Duodenal mucosa (tissue), 2 donors: ENCODE measurements at regions not wholly inside any gene's neighbourhood (a gene's known extent, or its start where the extent isn't known, plus 50 kb on each side); places are given as distances from the start of the nearest gene placed in this dataset.

ENCODE experiments used
- H3K27ac ChIP-seq: one replicate; pipeline ENCODE4 v1.7.0; 2013; ENCODE audit warnings: low read depth, low read length
- H3K27me3 ChIP-seq, 2 donors: one replicate each; pipeline ENCODE4 v1.7.0; 2013; ENCODE audit warnings: low read length in 2 of 2, control low read depth in 1 of 2; ENCODE audit not compliant: insufficient read depth in 2 of 2, control insufficient read depth in 1 of 2
- H3K36me3 ChIP-seq, 2 donors: one replicate each; pipeline ENCODE4 v1.7.0; 2013; ENCODE audit warnings: low read length in 2 of 2, control low read depth in 1 of 2; ENCODE audit not compliant: insufficient read depth in 2 of 2, control insufficient read depth in 1 of 2
- H3K4me1 ChIP-seq, 2 donors: one replicate each; pipeline ENCODE4 v1.7.0; 2013; ENCODE audit warnings: low read length in 2 of 2, control low read depth in 1 of 2; ENCODE audit not compliant: insufficient read depth in 2 of 2, control insufficient read depth in 1 of 2
- H3K4me3 ChIP-seq, 2 donors: one replicate each; pipeline ENCODE4 v1.7.0; 2013; ENCODE audit warnings: low read length in 2 of 2, low read depth in 1 of 2
- H3K9ac ChIP-seq, 2 donors: one replicate each; pipeline ENCODE4 v1.7.0; 2013; ENCODE audit warnings: low read length in 2 of 2, low read depth in 1 of 2
- H3K9me3 ChIP-seq, 2 donors: one replicate each; pipeline ENCODE4 v1.7.0; 2013; ENCODE audit warnings: low read length in 2 of 2, control low read depth in 1 of 2; ENCODE audit not compliant: control insufficient read depth in 1 of 2

DNA sequence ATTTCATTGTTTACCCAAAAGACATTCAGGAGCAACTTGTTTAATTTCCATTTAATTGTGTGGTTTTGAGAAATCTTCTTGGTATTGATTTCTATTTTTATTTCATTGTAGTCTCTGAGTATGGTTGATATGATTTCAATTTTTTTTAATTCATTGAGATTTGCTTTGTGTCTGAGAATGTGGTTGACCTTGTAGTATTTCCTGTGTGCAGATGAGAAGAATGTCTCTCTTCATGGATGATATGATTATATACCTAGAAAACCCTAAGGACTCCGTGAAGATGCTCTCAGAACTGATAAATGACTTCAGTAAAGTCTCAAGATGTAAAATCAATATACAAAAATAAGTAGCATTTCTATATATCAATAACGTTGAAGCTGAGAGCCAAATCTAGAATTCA is 202.4 kb upstream of the CDH9 start:
- Histone ChIP-seq H3K27ac (no peak overlapping the region), H3K9ac (no peak overlapping the region), H3K9me3 (peaks cover 4 to 9% of the 10 kb centered on the region in 2 donors), H3K36me3 (no peaks in the 10 kb centered on the region), H3K4me1 (no peaks in the 10 kb centered on the region), H3K27me3 (no peaks in the 10 kb centered on the region), H3K4me3 (no peak overlapping the region)

GRCh38 chr5:27234916-27235315 is 196.5 kb upstream of the CDH9 start:
- Histone ChIP-seq H3K9me3 (peaks cover 0 to 10% of the 10 kb centered on the region in 2 donors), H3K4me3 (no peak overlapping the region), H3K9ac (no peak overlapping the region), H3K4me1 (no peaks in the 10 kb centered on the region), H3K27me3 (no peaks in the 10 kb centered on the region), H3K36me3 (no peaks in the 10 kb centered on the region), H3K27ac (no peak overlapping the region)

GRCh38 chr5:27221410-27221809 is 183.0 kb upstream of the CDH9 start:
- Histone ChIP-seq H3K9me3 (peaks cover 7 to 25% of the 10 kb centered on the region in 2 donors), H3K4me3 (no peak overlapping the region), H3K27ac (no peak overlapping the region)

GRCh38 chr5:27220752-27221151 is 182.4 kb upstream of the CDH9 start:
- Histone ChIP-seq H3K36me3 (no peaks in the 10 kb centered on the region), H3K27me3 (no peaks in the 10 kb centered on the region), H3K4me3 (no peak overlapping the region), H3K4me1 (no peaks in the 10 kb centered on the region), H3K27ac (no peak overlapping the region), H3K9me3 (peaks cover 7 to 25% of the 10 kb centered on the region in 2 donors), H3K9ac (no peak overlapping the region)

More at GRCh38 chr5:27221410-27221809, 183.0 kb upstream of the CDH9 start:
- no peaks in the 10 kb centered on the region for H3K36me3 ChIP-seq
- no peaks in the 10 kb centered on the region for H3K4me1 ChIP-seq
- no peak overlapping the region for H3K9ac ChIP-seq
- H3K27me3 ChIP-seq: no peaks in the 10 kb centered on the region

DNA sequence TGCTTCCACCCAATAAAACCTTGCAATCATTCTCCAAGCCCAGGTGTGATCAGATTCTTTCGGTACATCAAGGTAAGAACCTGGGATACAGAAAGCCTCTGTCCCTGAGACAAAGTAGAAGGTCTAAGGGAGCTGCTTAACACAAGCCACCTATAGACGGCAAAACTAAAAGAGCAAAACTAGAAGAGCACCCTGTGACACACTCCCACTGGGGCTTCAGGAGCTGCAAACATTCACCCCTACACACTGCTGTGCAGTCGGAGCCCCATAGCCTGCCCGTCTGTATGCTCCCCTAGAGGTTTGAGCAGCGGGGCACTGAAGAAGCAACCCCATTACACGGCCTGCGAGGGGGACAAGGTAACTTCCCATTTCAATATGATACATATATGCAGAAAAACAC is 179.6 kb upstream of the CDH9 start:
- Histone ChIP-seq H3K4me3 (no peak overlapping the region), H3K27me3 (no peaks in the 10 kb centered on the region), H3K4me1 (no peaks in the 10 kb centered on the region), H3K36me3 (no peaks in the 10 kb centered on the region), H3K9me3 (peaks cover 11 to 12% of the 10 kb centered on the region in 2 donors), H3K9ac (no peak overlapping the region), H3K27ac (no peak overlapping the region)

DNA sequence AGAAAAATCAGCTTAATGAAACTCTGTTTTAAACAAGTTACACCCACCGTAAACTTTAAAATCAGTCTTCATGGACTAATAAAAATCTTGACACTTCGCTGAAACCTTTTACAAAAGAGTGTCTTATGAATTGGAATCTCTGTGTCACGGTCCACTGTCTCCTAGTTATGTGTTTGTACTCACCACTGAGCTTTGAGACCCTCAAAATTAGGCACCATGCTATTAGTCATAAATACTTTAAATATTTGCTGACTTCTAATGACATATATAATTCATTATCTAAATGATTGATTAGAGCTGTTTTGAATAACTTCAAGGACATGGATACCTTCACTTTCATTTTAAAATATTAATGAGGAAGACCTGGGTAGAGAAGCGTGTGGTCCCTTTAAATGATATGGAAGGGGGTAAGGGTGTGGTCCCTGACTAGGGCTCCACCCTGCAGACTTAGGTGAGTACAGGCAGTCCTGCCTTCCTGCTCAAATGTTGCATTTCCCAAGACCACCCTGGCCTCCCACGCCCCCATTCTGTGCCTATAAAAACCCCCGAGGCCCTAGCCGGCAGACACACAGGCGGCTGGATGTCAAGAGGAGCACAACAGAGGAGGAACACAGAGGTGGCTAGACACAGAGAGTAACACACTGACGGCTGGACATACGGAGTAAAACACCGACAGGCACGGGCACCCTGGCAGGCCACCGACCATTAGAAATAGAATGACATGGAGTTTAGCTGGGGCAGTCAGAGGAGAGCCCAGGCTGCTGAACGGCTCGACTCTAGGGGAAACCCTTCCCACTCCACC is 179.0 kb upstream of the CDH9 start:
- Histone ChIP-seq H3K4me3 (no peak overlapping the region), H3K27ac (no peak overlapping the region), H3K27me3 (no peaks in the 10 kb centered on the region), H3K9me3 (peaks cover 11 to 12% of the 10 kb centered on the region in 2 donors), H3K4me1 (no peaks in the 10 kb centered on the region), H3K36me3 (no peaks in the 10 kb centered on the region), H3K9ac (no peak overlapping the region)

GRCh38 chr5:27216367-27216950 is 178.1 kb upstream of the CDH9 start:
- H3K4me3 ChIP-seq: no peak overlapping the region
- H3K4me1 ChIP-seq: no peaks in the 10 kb centered on the region
- H3K36me3 ChIP-seq: no peaks in the 10 kb centered on the region
- peaks cover 8 to 12% of the 10 kb centered on the region in 2 donors for H3K9me3 ChIP-seq
- H3K27ac ChIP-seq: no peak overlapping the region
- H3K9ac ChIP-seq: no peak overlapping the region
- H3K27me3 ChIP-seq: no peaks in the 10 kb centered on the region

DNA sequence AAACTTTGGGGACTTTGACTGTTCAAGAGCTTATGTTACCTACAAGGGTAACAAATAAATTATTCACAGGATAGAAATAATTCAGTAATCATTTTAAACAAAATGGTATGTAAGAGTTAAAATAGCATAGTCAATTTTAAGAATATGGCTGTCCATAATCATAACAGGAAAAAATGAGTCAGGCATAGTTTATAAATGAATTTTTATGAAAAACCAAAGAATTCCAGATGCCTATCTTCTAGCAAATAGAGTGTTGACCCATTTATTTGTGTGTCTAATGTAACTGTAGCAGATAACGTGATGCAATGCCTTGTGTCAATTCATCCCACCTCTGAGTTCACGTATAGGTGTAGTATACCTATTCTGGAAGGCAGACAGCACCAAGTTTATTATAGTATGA is 169.7 kb upstream of the CDH9 start:
- Histone ChIP-seq H3K36me3 (no peaks in the 10 kb centered on the region), H3K9ac (no peak overlapping the region), H3K4me3 (no peak overlapping the region), H3K9me3 (peaks cover 3 to 10% of the 10 kb centered on the region in 2 donors), H3K4me1 (no peaks in the 10 kb centered on the region), H3K27ac (no peak overlapping the region), H3K27me3 (no peaks in the 10 kb centered on the region)

DNA sequence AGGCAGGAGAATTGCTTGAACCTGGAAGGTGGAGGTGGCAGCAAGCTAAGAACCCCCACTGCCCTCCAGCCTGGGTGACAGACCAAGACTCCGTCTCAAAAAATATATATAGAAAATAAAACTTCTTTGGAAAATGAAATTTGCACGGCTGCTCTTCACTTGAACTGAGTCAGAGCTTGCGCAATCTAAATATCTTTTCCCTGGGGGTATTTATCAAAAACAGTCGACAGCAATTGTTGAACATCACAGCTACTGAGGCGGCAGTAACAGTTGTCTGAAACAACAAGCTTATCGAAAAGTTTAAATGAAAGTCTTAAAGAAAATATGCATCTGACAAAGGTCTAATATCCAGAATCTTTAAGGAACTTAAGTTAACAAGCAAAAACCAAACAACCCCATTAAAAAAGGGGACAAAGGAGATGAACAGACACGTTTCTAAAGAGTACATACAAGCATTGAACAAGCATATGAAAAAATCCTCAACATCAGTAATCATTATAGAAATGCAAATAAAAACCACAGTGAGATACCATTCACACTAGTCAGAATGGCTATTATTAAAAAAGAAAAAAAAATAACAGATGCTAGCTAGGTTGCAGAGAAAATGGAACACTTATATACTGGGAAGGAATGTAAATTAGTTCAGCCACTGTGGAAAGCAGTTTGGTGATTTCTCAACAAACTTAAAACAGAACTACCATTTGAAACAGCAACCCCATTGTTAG is 153.6 kb upstream of the CDH9 start:
- Histone ChIP-seq H3K9ac (no peak overlapping the region), H3K27ac (no peak overlapping the region)

DNA sequence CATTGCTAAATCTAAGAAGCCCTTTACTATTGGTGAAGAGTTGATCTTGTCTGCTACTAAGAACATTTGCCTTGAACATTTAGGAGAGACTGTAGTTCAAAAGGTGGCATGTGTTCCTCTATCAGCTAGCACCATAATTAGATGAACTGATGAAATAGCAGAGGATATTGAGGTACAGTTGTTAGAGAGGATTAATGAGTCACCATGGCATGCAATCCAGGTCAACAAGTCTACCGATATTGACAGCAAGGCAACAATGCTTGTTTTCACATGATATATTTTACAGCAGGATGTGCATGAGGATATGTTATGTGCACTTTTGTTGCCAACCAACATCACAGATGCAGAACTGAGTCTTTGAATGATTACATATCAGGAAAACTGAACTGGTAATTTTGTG is 134.3 kb upstream of the CDH9 start:
- H3K27me3 ChIP-seq: no peaks in the 10 kb centered on the region
- H3K27ac ChIP-seq: no peak overlapping the region
- H3K4me3 ChIP-seq: no peak overlapping the region
- no peaks in the 10 kb centered on the region for H3K4me1 ChIP-seq
- H3K36me3 ChIP-seq: no peaks in the 10 kb centered on the region
- peaks cover 10 to 13% of the 10 kb centered on the region in 2 donors for H3K9me3 ChIP-seq
- H3K9ac ChIP-seq: no peak overlapping the region

More for the DNA sequence above, 153.6 kb upstream of the CDH9 start:
- no peaks in the 10 kb centered on the region for H3K36me3 ChIP-seq
- no peaks in the 10 kb centered on the region for H3K27me3 ChIP-seq
- no peak overlapping the region for H3K4me3 ChIP-seq
- peaks cover 6 to 11% of the 10 kb centered on the region in 2 donors for H3K9me3 ChIP-seq
- H3K4me1 ChIP-seq: no peaks in the 10 kb centered on the region
